Astrocyte of the hippocampus (primary cell): ENCODE measurements at regions not wholly inside any gene's neighbourhood (a gene's known extent, or its start where the extent isn't known, plus 50 kb on each side); places are given as distances from the start of the nearest gene placed in this dataset.
A peak's percentile ranks its signal among the peaks of the same experiment; 100 is the strongest.

Experiments
- DNase-seq: peaks from one replicate; pipeline ENCODE4 v3.0.0; 2011; ENCODE audit warnings: low read depth, low spot score

DNA sequence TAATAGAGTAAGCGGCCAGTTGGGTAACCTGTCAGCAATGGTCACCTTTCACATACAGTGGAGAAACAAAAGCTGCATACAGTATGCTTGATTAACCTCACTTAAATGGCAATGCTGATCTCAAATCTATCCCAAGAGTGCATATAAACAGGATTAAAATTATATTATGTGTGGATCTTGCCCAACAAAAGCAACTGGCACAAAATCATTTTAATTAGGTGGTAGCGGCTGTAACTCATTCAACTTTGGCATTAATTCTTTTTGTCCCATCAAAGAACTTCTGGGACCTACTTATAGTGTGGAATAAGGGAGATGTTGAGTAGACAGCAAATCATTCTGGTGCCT lies 167.8 kb upstream of the VRK2 start:
- DNase-seq: peak; percentile 25

DNA sequence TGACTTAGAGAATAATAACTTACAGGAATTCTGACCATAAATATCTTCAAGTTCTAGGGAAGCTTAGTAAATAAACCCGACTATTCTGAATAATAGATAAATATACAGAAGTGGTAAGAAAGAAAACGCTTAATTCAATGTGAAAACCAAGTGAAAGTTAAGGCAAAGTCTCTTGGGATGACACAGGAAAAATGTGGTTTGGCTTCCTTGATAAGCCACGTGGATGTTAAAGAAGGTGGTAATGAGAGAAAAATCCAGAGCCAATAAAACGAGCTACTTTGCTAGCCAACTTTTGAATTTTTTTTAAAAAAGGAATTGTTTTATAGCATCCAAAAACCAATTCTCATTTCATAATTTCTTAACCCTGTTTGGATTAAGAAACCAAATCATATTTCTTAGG lies 166.2 kb upstream of the VRK2 start:
- DNase-seq: no peak

DNA sequence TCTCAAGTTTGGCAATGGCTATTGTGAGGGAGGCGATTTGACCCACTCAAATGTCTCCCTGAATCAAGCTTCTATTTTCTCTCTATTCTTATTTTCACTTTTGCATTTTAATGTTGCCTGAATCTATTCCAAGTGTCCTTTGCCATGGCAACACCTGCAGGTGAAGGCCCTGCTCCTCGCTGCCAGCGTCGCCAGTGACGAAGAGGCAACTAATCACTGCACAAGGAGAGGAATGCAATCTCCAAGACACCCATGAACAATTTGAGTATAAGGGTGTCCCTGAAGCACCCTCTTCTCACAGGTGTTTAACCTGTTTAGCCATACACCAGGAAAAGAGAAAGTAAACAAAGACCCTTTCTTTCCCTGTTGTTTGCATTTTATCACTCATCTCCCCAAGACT lies 165.6 kb upstream of the VRK2 start:
- DNase-seq: no peak

DNA sequence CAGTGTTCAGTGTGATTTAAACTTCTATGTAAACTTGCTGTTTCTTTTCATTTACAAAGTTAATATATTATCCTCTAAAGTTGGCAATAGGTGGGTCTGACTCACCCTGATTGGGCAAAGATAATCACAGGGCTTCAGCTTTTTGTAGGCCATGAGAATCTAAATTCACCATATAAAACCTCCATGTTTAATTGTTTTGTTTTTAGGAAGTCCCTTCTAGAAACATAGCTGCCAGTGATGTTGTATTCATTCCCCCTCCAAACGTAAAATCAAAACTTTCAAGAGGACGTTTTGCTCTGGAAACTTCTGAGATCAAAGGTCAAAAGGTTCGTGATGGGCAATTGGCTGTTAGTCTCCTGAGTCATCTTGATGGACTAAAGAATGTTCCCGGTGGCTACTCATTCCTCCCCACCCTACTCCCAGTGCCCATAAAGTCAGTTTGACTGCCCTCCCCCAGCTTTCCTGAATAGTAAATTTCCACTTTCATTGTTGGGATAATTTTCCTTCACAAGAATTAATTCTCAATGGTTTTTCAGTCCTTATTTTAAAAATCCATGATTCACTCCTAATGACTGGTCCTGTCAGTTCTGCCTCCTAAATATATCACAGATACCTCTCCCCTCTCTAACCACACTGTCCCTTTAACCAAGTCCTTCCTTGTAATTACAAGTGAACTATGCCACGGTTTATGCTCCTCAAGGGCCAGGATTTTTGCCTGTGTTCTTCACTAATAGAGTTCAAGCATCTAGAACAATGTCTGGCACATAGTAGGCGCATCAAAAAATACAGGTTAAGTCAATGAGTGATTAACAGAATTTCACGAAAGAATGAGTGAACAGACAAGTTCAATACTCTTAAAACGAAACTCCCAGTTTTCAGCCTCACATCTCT lies 164.4 kb upstream of the VRK2 start:
- peak; percentile 44 for DNase-seq

DNA sequence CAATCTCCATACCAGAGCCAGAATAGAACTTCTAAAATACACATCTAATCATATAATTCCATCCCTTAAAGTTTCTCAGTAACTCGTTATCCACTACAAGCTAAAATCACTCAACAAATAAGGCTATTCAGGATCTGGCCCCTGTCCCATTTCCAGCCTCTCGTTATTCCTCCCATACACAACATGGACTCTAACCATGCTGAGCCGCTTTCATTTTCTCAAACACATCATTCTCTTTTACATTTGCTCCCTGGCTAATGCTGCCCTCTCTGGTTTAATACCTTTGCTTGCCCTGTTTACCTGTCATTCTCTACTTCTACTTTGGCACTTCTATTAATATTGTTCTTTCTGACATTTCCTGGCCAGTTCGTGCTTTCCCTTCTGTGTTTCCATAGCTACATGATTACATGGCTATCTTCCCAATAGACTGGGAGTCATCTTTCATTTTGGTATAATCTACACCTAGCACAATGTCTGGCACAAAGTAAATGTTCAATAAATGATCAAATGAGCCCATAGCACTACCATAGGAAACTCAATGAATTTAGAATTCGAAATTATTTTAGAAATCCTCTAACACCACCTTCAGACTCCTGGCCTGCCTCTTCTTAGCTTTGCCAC lies 163.6 kb upstream of the VRK2 start:
- peak; percentile 29 for DNase-seq

DNA sequence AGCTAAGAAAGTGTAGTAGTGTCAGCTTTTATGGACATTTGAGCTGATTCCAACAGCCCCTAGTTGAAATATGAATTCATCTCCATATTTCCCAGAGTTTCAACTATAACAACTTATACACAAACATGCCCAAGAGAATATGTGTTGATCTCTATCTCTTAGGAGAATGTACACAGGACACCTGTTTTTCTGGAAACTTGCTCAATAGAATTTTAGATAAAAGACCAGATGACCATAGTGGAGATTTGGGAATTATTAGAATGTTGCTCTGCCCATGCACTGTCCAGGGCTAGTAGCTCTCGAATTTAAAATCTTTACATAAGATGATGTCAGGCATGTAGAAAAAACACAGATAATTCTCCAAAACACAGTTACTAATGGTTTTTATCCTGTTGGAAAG lies 162.3 kb upstream of the VRK2 start:
- DNase-seq: no peak

DNA sequence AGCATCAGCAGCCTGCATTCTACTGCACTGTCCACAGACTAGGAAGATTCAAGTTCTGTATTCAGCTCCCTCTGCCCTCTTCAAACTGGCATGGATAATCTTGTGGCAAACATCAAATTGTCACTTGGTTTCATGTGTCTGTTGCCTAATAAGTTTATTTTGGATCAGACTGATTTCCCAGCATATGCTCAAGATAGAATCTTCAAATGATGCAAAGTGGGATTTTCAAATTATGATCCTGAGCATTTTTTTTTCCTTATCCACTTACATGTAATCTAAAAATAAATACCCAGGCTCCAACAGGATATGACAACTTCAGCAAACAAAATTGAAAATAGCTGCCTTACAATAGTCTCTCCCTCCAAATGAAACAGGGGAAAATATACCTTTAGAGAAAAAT lies 160.9 kb upstream of the VRK2 start:
- no peak for DNase-seq

DNA sequence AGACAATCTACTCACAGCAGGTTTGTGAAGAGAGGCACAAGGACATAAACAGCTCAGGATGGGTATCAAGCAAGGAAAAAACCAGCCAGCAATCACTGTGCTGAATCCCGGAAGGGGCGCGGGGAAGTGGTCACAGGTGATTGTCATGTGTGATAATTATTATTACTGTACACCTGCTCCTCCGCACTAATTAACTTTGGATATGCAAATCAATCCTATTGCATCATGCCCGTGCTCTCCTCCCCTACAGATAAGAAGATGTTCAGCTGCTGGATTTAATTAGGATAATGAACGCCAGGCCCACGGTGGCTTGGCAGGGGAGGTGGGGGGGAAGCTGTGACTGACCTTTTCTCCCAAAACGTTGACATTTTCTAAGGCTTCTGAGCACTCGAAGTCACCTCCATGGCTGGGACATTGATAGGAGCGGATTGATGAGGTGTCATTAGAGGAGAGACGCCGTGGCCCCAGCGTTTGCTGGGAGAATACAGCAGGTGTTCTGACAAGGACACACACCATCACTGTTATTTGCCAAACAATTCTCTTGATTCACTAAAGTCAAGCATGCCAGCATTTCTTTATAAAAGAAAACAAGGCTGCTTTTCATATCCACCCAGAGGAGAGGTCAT lies 160.3 kb upstream of the VRK2 start:
- no peak for DNase-seq

DNA sequence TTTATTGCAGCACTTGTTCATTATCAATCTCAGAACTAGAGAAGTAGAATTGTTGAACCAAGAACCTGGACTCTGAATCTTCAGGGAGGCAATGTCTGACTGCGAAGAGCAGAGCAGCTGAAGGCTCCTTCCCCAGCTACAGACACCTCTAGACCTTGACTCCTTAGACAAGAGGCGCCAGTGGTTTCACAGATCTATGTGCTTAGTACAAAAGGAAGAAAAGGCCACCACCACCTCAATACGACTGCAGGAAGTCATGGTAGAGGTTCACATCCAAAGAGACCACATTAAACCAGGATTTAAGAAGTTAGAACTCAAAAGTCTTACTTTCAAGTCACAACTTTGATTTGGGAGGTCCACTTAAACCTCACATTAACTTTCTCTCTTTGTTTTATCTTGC lies 158.1 kb upstream of the VRK2 start:
- no peak for DNase-seq

DNA sequence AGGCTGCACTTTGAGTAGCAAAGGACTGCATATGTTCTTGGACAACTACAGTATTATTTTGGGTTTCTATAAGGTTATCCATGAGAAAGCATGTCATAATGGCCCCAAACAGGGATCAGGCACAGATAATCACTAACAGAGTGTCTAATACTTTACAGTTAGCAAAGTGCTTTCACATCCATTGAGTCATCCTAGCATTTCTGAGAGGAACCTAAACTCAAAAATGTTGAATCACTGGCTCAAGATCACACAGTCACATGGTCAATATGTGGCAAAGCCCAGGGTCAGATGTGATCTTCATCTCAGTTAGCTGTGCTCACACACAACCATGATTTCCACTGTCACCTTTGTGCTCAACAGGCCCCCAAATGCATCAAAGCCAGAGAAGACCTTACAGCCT lies 156.1 kb upstream of the VRK2 start:
- DNase-seq: no peak

DNA sequence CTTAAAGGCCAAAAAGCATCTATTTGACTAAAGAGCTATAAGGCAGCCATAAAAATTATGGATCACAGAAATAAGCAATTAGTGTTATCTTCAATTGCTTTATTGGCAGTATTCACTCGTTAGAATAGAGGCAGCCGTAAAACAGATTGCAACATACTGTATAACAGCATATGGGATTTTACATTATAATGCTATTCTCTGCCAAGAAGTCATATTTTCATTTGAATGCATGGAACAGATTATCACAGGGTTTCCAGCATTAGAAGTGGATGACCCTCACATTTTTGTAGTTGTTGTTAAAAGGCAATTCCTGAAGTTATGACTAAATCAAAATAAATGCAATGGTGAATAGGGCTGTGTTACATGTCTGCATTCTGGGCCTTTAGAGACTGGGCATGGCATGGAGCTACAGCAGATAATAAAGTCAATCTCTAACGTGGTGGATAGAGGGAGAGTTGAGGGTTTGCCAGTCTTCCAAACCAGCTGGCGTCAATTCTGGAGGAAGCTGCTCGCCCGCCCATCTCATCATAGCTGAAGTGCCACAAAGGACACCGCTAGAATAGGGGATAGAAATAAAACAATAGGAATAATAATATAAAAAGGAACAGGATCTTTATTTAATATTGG lies 155.4 kb upstream of the VRK2 start:
- DNase-seq: no peak

DNA sequence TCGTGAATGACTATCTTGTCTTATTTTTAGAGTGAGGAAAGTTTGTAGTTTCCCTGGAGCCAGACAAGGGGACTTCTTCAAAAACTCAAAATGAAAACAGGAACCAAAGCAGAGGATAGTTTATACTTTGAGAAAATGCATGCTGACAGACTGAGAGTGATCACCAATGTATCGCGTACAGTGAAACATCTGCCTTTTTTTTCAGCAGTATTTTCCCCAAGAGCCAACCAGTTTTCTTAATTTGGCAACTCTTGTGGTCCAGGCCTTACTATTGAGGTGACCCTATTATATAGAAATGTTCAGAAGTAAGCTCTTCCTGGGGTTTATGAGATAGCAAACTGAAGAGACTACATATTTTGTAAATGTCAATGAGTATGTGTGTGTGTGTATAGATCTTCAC lies 153.7 kb upstream of the VRK2 start:
- no peak for DNase-seq

DNA sequence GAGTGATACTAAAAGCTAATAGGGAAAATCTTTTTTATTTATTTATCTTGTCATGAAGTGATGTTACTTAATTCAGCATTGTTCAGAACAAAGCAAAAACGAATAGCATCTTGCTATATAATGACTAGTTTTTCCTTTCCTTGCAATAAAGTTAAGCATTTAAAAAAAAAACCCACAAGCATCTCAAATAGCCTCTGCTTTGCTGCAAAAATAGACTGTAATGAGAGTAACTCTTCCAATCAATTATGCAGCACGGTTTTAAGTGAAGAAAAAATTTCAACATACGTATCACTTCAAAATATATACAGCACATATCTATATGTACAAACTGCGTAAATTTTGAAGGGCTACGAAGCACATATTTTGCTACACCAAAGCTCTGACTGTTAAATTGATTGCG lies 153.3 kb upstream of the VRK2 start:
- no peak for DNase-seq

DNA sequence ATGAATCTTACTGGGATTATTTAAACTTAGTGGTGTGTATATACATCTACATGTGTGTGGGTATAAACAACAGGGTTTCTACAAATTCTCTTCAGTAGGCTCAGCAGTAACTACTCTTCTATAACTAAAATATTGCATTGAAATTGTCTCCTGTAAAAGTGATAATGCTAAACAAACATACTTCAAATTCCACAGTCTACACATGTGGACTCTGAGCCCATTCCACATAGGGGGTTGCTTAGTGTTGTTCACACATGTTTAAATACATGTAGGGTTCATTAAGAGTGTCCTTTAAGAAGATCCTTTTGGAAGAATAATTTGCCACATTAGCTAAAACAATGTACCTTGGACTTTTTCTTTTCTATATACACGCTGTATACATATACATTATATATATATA lies 152.8 kb upstream of the VRK2 start:
- no peak for DNase-seq

DNA sequence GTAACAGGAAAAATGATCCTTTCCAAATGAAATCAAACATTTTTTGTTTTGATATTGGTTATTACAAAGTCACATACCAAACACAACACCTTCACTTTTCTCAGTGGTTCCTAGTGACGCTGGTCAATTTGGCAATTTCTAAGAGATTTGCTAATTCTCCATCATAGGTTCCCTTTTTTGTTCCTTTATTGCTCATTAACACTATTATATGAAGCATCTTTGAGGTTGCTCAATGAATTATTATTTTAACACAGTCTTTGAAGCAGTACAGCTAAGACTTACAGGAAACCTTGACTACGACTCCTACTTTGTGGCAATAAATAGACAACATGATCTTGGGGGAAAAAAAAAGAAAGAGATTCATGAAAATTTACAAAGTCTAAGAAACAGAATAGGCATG lies 152.2 kb upstream of the VRK2 start:
- DNase-seq: no peak

DNA sequence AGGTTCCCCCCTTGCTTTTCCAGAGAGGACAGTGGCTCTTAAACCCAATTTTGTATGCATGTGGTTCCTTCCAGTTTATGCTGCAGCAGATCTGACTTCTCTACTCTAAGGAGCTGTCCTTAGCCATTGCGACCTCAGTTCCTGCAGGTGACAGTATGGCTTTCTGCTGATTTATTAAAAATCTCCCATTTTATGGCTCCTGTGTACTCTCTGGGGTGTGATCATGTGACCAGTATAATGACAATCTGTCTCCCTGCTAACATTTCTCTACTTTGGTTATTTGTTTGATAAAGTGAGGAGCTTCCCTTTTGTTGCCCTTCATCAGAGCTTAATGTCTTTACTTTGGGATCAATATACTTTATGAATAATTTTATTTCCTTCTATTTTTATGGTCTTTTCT lies 148.7 kb upstream of the VRK2 start:
- DNase-seq: no peak

DNA sequence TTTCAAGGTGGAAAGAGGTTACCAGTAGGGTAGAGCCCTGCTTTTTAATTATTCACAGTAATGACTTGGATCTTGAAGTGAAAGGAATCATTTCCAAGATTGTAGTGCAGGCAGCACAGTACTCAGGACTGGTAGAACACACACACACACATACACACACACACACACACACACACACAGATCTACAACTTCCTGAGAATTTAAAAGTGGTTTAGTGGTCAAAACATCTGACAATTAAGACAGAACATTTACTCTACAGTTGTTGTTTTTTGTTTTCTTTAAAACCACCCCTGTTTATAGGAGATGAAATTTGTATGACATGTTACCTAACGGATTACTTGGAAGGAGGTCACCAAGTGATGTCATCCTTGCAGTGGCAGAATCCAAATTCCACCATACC lies 146.7 kb upstream of the VRK2 start:
- no peak for DNase-seq

DNA sequence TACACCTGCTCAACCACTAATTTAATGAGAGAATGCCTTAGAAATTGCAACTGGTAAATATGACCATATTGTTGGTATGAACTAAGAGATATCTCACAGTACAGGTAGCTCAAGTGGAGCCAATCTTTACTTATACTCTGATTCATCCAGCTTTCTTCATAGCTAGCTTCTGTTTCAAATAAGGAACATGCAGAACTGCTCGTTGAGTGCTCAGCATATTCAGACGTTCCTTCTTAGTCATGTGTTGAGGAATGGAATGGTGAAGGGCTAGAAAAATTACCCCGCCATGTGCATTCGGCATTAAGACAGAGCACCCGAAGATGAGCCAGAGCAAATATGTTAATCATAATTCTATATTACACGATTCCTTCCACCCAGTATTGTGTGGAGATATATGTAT lies 144.0 kb upstream of the VRK2 start:
- DNase-seq: no peak

DNA sequence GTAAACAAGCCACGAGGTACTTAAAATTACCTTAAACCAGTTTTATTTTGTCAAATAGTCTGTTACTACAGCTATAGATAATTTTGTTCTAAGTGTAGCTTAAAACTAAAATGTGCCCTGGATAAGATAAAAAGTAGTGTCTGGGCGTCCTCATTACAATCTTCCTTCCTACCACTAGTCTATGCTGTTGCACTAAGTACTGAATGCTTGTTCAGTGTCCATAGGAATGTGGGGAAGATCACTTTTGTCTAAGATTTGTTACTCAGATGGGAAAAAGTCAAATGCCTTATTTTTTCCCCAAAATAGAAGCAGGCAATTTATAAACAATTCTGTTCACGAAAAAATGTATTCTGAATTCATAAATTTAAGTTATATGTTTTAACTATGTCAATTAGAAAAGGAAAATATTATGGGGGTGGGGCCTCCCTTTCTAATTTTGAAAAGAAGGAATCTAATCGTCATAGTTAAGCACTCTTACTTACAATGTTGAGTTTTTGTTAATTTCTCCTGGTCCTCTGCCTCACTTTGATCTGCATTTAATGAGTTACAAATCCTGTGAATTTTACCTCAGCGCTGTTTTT lies 140.4 kb upstream of the VRK2 start:
- DNase-seq: peak; percentile 71

DNA sequence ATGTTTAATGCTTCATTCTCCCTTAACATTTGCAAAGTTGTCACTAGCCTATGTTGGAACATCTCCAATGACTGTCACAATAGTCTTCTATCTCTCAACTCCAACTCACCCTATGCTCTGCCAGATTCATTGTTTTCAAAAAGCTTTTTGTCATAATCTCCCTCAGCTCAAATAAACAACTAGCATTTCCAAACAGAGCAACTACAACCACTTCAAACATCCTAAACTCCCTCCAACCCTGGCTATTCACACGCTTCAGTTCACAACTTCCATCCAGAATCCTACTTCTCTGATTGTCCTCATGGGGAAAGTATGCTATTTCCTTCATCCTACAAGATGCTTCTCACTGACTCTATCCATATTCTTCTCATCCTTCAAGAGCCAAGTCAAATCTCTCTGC lies 139.2 kb upstream of the VRK2 start:
- no peak for DNase-seq

DNA sequence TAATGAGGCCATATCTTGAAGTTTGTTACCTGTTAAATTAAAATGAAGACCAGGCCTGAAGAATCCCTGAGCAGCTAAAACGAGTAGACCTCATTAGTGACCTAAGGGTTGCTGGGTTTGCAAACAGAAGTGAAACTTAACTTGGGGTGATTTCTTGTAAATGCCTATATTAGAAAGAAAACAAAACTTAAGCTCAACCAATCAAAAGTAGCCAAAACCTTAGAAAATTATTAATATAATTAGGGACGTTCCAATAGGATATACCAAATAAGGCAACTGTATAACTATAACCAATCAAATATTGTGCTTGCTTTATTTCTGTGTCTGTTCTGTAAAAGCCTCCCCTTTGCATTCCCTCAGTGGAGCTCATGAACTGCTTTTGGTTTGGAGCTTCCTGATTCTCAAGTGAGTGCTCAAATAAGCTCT lies 137.9 kb upstream of the VRK2 start:
- DNase-seq: no peak

DNA sequence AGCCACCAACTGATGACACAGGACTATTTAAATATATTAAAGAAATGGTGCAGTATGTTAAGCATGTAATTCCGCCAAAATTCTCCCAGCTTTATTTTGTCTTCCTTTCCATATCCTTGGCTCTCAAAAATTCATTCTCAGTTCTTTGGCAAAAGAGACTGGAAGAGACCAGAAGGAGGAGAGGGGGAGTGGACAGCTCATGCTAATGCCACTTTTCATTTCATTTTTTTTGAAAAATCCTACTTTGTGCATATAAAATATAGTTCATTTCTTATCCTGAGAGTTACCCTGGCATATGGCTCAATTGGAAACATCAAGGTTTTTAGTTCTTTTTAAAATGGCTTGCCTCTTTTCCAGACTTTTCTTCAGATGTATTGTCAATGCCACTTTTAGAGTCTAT lies 128.5 kb upstream of the VRK2 start:
- DNase-seq: no peak
